ENCODE measurements at regions not wholly inside any gene's neighbourhood (a gene's known extent, or its start where the extent isn't known, plus 50 kb on each side); places are given as distances from the start of the nearest gene placed in this dataset.

- DNase-seq, result peak; percentile 73
- H3K27me3 ChIP-seq, result peaks cover 0 to 26% (median 4%) of the 10 kb centered on the region in 3 donors
- H3K4me3 ChIP-seq, result no peak overlapping the region
- no peaks in the 10 kb centered on the region for H3K36me3 ChIP-seq
- H3K4me1 ChIP-seq, result no peaks in the 10 kb centered on the region
- no peak overlapping the region for H3K27ac ChIP-seq
- intact Hi-C loops (cut with DNase I), result loop anchor here (1.0 kb wide), 1 partner anchor 629 kb away; no protein-coding TSS in a partner anchor
- WGBS, 2 donors, result 18 to 38% methylated on average over 15 of the region's 15 CpGs
- H3K9me3 ChIP-seq, result no peaks in the 10 kb centered on the region
- TF ChIP-seq CTCF (IDR thresholded peaks at IDR 0.05) (peak in 3 of 4 experiments; percentile 58 to 86 (median 69)), POLR2AphosphoS5 (IDR thresholded peaks at IDR 0.05) (no peak)
Observed at GRCh38 chr20:16801919-16802651, 53.9 kb downstream of the OTOR start.

- H3K4me1 ChIP-seq, result no peaks in the 10 kb centered on the region
- TF ChIP-seq CTCF (IDR thresholded peaks at IDR 0.05), result no peak
- no peak for TF ChIP-seq POLR2A (IDR thresholded peaks at IDR 0.05)
- no peak for TF ChIP-seq POLR2AphosphoS5 (IDR thresholded peaks at IDR 0.05)
- TF ChIP-seq EP300 (IDR thresholded peaks at IDR 0.05), result no peak
- WGBS, 2 donors, result 69 to 80% methylated on average over 4 of the region's 4 CpGs
- H3K27me3 ChIP-seq, result peaks cover 0 to 26% (median 4%) of the 10 kb centered on the region in 3 donors
- intact Hi-C loops (cut with DNase I), result loop anchor here (1.0 kb wide), 1 partner anchor 629 kb away; no protein-coding TSS in a partner anchor
- no peak for DNase-seq
- no peaks in the 10 kb centered on the region for H3K9me3 ChIP-seq
- no peak overlapping the region for H3K27ac ChIP-seq
- no peak overlapping the region for H3K4me3 ChIP-seq
- no peaks in the 10 kb centered on the region for H3K36me3 ChIP-seq
Observed at GRCh38 chr20:16802652-16802935, 54.4 kb downstream of the OTOR start.

- H3K4me3 ChIP-seq, result no peak overlapping the region
- intact Hi-C loops (cut with DNase I), result no loop called here
- 20 to 21% methylated on average over 14 of the region's 14 CpGs for WGBS, 2 donors
- H3K36me3 ChIP-seq, result no peaks in the 10 kb centered on the region
- DNase-seq, result peak; percentile 65
- no peaks in the 10 kb centered on the region for H3K9me3 ChIP-seq
- H3K27ac ChIP-seq, result no peak overlapping the region
- peak; percentile 24 to 81 (median 56) for TF ChIP-seq CTCF (IDR thresholded peaks at IDR 0.05)
- TF ChIP-seq EP300 (IDR thresholded peaks at IDR 0.05), result no peak
- TF ChIP-seq POLR2AphosphoS5 (IDR thresholded peaks at IDR 0.05), result no peak
- no peak for TF ChIP-seq POLR2A (IDR thresholded peaks at IDR 0.05)
- peaks cover 0 to 26% (median 4%) of the 10 kb centered on the region in 3 donors for H3K27me3 ChIP-seq
- no peaks in the 10 kb centered on the region for H3K4me1 ChIP-seq
Observed at GRCh38 chr20:16803965-16804792, 56.0 kb downstream of the OTOR start.

- Histone ChIP-seq H3K4me1 (no peaks in the 10 kb centered on the region), H3K27ac (no peak overlapping the region), H3K27me3 (peaks cover 0 to 26% (median 4%) of the 10 kb centered on the region in 3 donors), H3K4me3 (no peak overlapping the region), H3K9me3 (no peaks in the 10 kb centered on the region), H3K36me3 (no peaks in the 10 kb centered on the region)
- DNase-seq, result no peak
- intact Hi-C loops (cut with DNase I), result no loop called here
- TF ChIP-seq CTCF (IDR thresholded peaks at IDR 0.05) (no peak), EP300 (IDR thresholded peaks at IDR 0.05) (no peak), POLR2A (IDR thresholded peaks at IDR 0.05) (no peak), POLR2AphosphoS5 (IDR thresholded peaks at IDR 0.05) (no peak)
- 63 to 75% methylated on average over 6 of the region's 6 CpGs for WGBS, 2 donors
Observed at GRCh38 chr20:16804793-16805187, 56.6 kb downstream of the OTOR start.
